Umbilical cord (tissue), 1 donor: ENCODE measurements at regions not wholly inside any gene's neighbourhood (a gene's known extent, or its start where the extent isn't known, plus 50 kb on each side); places are given as distances from the start of the nearest gene placed in this dataset.

Experiments
- DNase-seq: peaks from one replicate; pipeline ENCODE4 v3.0.0-alpha.2; 2015; ENCODE audit warnings: low spot score

GRCh38 chr3:105923140-105923539 is 54.3 kb upstream of the CBLB start:
- no peak for DNase-seq

GRCh38 chr3:105927741-105928140 is 58.9 kb upstream of the CBLB start:
- DNase-seq, result no peak

- no peak for DNase-seq
Measured at GRCh38 chr3:105930733-105931132, 61.9 kb upstream of the CBLB start.

- DNase-seq, result no peak
Measured at GRCh38 chr3:105931500-105931899, 62.7 kb upstream of the CBLB start.

- peak; percentile 92 for DNase-seq
Measured at GRCh38 chr3:105933871-105934270, 65.1 kb upstream of the CBLB start.

GRCh38 chr3:105938101-105938500 is 69.3 kb upstream of the CBLB start:
- peak; percentile 86 for DNase-seq

- no peak for DNase-seq
Measured at GRCh38 chr3:105938806-105939205, 70.0 kb upstream of the CBLB start.

- no peak for DNase-seq
Measured at GRCh38 chr3:105944276-105944675, 75.5 kb upstream of the CBLB start.

GRCh38 chr3:105944721-105945120 is 75.9 kb upstream of the CBLB start:
- DNase-seq, result no peak

GRCh38 chr3:105948101-105948500 is 79.3 kb upstream of the CBLB start:
- DNase-seq, result no peak

- peak; percentile 46 for DNase-seq
Measured at GRCh38 chr3:105950881-105951600, 82.2 kb upstream of the CBLB start.

- DNase-seq, result no peak
Measured at GRCh38 chr3:105953831-105954230, 85.0 kb upstream of the CBLB start.

GRCh38 chr3:105956306-105956705 is 87.5 kb upstream of the CBLB start:
- DNase-seq, result peak; percentile 80

- DNase-seq, result no peak
Measured at GRCh38 chr3:105957722-105958121, 88.9 kb upstream of the CBLB start.

- no peak for DNase-seq
Measured at GRCh38 chr3:105958237-105959000, 89.6 kb upstream of the CBLB start.

- DNase-seq, result peak; percentile 95
Measured at GRCh38 chr3:105959851-105960250, 91.0 kb upstream of the CBLB start.

GRCh38 chr3:105960381-105960780 is 91.6 kb upstream of the CBLB start:
- DNase-seq, result peak; percentile 79

- DNase-seq, result no peak
Measured at GRCh38 chr3:105963161-105963560, 94.3 kb upstream of the CBLB start.

GRCh38 chr3:105965384-105965783 is 96.6 kb upstream of the CBLB start:
- DNase-seq, result peak; percentile 17

- DNase-seq, result peak; percentile 34
Measured at GRCh38 chr3:105967117-105967516, 98.3 kb upstream of the CBLB start.

GRCh38 chr3:105970283-105970682 is 101.5 kb upstream of the CBLB start:
- no peak for DNase-seq

- DNase-seq, result no peak
Measured at GRCh38 chr3:105972069-105972468, 103.3 kb upstream of the CBLB start.

- DNase-seq, result no peak
Measured at GRCh38 chr3:105974381-105974780, 105.6 kb upstream of the CBLB start.
